HG03159 (cell line): ENCODE measurements at regions not wholly inside any gene's neighbourhood (a gene's known extent, or its start where the extent isn't known, plus 50 kb on each side); places are given as distances from the start of the nearest gene placed in this dataset.
"Not testable (repeated sequence)": the region's sequence is repeated elsewhere in the genome, so short reads cannot be mapped to it uniquely, and the experiment has no call there.

Experiments
- ATAC-seq: cut with Tn5 transposase; IDR thresholded peaks from one replicate; pipeline ENCODE4 v1.9.1; 2021; ENCODE audit warnings: mild to moderate bottlenecking, moderate library complexity; ENCODE audit not compliant: unreplicated experiment

DNA sequence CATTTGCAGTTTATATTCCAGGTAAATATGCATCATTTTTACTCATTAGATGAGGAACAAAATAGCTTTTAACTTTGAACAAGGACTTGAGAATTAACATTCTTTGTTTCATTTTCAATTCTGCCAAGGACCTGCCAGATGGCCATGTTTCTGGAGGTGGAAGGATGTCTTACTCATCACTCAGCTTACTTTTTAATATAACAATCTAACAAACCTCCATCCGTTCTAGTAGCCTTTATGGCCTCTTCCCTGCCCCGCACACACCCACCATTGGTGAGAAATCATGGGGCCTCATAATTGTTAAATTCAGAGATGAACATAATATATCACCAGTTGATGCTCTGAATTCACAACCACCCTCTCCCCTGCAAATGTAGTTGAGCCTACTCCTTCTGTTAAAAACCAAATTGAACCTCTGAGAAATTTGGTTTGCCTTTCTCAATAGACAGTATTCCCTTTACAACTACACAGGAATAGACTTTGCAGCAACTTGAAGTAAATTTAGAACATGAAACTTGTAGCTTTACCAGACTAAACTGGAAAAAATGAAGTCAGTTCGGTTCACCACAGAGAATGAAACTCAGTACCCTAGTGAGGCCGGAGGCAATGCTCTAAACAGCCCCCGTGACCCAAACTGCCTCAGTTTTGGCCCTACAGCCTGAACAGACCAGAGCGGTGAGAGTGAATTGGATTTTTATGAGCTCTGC is 50.1 kb upstream of the ACSL4 start:
- peak; percentile 74 for ATAC-seq

DNA sequence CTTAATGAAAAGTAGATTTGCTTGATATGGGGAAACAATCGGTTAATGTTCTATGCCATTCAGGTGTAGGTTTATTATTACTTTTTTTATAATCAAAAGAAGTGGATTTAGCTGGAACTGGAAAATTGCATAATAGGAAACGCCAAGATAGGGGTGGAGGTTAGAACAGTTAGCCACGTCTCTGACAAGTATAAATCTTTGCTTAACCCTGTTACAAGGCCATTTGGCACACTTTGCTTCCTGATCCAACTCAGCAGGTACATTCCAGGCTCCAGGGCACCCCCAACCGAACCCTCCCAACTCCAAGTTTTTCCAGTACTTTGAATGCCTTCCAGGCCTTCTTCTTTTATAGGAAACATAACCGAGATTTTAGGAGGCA is 50.6 kb upstream of the ACSL4 start:
- ATAC-seq = peak; percentile 8

DNA sequence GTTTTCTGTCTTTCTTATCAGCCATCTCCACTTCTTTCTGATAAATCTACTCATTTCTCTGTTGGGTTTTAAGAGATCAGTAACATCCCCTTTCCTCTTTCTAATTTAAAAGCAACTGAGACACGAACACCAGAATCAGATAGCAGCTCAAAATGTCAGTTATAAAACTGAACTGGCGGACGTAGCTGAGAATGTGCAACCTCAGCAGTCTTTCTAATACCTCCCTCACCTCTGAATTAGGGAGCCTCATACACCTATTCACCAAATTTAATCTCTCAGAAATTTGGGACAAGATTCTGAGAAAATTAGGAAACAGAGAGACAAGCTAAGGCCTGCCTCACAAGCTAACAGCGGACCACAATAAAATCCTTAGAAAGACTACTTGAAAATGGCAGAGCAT is 52.0 kb upstream of the ACSL4 start:
- no peak for ATAC-seq

DNA sequence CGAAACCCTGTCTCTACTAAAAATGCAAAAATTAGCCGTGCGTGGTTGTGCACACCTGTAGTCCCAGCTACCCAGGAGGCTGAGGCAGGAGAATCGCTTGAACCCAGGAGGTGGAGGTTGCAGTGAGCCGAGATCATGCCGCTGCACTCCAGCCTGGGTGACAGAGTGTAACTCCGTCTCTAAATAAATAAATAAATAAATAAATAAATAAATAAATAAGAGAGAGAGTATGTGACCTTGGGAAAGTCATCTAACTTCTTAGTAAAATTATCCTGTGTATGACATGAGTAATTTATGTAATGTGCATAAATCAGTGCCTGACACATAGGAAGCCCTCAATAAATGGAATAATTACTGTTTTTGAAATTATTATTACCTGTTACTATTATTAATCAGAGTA is 57.5 kb upstream of the ACSL4 start:
- not testable (repeated sequence) for ATAC-seq

DNA sequence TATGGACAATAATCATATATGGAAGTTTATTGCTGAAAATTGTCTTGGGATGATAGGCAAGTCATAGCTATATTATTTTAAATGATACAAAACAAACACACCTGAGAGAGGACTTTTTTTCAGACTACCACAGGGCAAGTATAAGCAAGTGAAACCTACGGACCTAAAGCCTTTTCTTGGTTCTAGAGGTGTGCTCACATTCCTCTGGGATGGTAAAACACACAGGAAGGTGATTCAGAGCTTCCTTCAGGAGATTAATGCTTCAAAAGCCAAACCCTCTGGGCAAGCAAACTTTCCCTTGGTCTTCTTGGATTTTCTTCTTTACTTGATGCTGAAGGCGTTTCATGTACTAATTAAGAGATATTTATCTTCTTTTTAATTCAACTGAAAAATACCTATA is 60.1 kb upstream of the ACSL4 start:
- no peak for ATAC-seq

DNA sequence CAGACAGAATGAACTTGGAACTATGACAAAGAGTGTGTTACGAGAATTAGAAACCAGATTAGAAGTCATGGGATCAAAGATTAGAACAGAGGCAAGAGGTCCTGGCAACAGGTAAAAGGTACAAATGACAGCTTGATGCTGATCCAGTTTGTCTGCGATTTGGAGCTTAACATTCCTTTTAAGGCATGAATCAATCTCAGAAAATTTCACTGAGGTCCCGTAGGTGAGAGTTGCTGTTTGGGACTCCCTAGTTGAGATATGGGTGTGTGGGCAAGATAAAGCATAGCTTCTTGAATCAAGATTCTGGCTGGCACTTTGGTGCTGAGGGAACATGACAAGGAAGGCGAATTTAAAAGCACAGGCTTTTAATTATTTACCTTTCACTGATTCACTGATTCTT is 62.6 kb upstream of the ACSL4 start:
- no peak for ATAC-seq

DNA sequence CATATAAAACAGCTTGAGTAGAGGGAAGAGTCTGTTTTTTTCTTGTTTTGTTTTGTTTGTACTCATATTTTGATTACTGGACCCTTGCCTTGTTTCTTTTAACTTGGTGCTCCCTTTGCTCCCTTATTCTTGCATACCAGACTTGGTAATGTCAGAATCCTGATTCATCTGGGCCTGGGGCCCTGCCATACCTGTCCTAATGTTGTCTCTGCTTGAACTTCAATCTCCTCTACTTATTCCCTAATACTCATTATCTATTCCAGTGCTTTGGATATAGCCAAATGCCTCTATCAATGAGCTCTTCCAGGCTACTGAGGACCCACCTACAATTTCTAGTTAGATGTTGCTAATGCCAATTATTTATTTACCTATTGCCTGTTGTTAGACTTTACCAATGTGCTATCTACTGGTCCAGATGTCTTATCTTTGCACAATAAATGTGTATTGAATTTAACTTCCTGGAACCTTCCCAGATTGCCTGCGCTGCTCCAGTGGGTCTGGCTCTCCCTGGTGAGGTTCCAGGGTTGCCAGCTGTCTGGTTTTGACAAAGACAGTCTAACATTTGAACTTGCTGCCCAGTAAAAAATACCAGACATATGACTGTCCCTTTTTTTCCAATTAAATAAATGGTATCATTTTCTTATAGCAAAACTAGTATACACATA is 64.4 kb upstream of the ACSL4 start:
- no peak for ATAC-seq

DNA sequence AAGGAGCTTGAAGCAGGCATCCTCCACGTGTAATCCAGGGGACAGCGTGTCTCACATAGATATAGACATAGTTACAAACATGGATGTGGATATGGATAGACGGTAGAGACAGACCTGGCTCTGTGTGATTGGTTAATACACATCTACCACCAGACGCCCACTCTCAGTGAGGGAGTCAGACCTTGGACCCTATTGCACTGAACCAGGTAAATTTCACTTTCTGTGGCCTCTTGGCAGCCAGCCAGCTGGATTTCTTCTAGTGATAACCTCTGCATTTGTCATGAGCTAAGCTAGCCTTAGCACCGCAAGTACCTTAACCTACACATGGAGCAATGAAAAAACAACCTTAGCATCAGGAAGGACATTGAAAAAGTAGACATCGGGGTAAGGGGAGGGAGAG is 79.2 kb upstream of the ACSL4 start:
- ATAC-seq = no peak

DNA sequence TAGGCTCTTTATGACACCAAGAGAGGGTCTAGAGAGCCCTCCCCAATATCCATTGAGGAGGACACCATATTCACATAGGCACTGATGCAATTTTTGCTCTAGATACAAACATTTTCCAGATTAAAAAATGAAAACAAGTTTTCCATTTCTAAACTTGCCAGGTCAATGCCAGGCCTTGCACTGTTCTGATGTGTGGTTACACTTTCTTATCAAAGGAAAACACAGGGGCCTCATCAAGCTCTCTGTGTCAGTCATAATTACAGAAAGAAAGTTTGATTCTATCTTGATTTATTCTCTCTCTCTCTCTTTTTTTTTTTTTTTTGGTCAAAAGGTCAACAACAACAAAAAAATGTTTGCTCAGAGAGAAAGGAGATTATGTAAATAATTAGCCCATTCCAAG is 80.2 kb upstream of the ACSL4 start:
- no peak for ATAC-seq

DNA sequence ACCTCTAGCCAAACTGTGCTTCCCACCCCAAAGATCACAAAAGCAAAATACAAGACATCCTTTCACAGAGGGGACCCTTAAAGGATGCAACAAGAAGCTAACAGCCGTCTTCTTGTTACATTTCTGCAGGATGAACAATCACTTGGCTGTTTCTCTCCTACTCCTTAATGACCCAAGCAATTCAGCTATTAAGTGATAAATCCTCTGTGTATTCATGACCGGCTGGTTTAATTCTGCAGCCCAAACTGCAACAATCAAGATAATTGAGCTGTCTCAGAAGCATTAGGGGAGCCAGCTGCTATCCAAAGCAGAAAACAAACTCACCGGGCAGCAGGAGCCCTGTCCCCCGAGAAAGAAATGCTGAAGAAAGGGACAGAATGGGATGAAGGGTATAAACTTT is 85.9 kb upstream of the ACSL4 start:
- ATAC-seq = no peak

DNA sequence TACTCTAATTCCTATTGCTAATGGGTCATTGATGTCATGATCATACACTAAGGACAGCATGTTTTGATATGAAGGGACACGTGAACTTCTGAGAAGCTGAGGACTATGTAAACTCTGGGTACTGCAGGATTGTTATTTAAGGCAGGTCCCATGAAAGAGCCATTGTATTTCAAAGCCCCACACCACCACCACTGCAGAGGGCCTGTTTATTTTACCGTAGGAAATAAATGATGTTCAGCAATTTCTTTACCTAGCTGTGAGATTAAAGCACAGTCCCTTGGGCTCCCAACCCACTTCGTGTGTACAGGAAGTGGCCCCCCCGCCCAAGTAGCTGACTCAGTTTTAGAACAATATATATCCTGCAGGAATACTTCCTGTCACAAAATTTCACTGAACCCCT is 89.8 kb upstream of the ACSL4 start:
- ATAC-seq = no peak

DNA sequence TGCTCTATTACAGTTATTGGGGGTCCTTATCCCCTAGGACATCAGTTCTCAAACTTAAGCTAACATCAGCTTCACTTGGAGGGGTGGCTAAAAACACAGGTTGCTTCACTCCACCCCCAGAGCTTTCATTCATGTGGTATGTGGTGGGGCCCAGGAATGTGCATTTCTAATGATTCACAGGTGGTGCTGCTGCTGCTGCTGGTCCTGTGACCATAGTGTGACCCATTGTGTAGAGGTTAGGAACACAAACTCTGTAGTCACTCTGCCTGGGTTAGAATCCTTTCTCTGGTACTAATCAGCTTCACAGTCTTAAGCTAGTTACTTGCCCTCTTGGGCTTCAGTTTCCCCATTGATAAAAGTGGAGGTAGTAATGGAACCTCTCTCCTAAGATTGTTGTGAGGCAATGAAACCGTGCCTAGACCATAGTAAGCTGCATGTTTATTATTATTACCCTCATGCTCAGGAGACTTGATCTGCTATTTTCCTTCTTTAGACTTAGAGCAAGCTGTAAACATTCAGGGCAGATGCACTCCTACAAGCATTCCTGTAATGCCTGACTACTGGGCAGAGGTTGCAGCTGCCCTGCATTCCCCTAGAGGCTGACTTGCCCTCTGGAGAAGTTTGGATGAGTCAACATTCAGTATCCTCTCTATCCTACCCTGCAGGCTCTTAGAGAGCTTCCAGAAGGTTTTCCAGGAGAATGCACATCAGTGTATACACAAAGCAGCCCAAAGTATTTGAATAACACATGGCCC is 94.1 kb upstream of the ACSL4 start:
- ATAC-seq = no peak

DNA sequence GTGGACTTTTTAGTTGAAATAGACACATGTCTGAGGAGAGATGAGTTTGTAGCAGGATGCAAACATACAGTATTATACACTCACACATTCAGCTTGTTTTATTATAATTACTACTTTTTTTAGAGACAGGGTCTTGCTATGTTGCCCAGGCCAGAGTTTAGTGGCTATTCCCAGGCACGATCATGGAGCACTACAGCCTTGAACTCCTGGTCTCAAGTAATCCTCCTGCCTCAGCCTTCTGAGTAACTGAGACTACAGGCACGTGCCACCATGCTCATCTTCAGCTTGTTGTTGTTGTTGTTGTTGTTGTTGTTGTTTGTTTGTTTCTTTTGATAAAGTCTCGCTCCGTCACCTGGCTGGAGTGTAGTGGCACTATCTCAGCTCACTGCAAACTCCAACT is 94.7 kb upstream of the ACSL4 start:
- no peak for ATAC-seq

DNA sequence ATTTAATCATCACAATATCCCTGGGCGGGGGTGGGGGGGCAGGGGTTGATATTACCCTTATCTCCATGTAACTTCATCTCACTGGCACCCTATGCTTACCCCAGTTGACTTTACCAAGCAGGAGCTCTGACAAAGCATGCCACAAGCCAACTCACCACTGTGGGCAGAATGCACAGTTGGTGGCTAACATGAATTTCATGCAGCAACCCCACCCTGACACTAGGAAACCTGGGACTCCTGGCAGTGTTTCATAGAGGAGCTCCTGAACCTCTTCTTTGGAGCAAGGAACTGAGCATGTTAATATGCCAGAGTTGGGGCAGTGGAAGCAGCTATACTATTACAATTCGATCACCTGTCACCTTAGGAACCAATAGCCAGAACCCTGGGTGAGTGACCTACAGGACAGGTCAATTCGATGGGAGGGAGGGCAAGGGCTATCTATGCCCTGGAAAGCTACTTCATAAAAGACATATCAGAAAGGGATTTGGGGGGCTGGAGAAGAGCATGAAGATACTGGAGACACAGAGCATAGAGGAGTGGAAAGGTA is 97.2 kb upstream of the ACSL4 start:
- peak; percentile 28 for ATAC-seq

DNA sequence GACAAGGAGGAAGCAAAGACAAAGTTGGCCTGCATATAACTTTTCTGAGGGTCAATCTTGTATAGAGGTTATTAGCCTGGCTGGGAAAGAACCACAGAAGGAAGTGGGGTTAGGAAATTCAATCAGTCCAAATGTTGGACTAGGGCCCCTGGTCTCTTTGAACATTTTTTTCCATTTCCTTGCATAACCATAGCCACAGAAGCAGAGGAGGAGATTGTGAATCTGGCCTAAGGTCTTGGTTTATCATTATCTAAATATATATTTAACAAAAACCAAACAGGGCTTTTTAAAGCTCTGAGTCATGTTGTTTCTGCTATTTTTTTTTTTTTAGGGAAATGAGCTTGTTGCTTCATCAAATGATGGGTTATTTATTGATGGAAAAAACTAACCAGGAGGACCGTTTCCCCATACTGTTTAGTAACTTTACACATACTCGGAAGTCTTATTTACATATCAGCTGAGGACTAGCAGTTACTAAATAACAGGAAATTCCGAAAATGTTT is 97.7 kb upstream of the ACSL4 start:
- peak; percentile 78 for ATAC-seq

DNA sequence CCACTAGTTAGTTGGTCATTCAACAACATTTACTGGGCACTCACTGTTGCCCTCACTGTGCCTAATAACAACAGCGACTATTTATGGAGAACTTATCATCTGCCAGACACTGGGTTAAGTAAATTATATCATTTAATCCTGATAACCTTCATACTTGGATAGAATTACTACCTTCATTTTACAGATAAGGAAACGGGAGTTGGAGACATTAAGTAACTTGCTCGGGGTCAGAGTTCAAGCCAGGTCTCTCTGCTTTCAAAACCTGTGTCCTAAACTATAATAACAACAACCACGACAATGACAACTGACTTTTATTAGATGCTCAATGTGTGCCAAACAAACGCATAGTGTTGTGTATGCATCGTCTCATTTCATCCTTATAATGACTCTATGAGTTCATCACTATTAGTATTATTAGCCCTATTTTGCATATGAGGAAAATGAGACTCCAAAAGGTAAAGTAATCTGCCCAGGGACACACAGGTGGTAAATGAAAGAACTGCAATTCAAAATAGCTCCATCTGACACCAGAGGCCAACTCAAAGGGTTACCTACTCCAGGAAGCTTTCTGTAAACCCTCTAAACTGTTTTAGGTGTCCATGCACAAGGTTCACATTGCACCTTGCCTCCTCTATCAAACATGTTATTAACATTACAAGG is 98.4 kb upstream of the ACSL4 start:
- ATAC-seq = peak; percentile 45

DNA sequence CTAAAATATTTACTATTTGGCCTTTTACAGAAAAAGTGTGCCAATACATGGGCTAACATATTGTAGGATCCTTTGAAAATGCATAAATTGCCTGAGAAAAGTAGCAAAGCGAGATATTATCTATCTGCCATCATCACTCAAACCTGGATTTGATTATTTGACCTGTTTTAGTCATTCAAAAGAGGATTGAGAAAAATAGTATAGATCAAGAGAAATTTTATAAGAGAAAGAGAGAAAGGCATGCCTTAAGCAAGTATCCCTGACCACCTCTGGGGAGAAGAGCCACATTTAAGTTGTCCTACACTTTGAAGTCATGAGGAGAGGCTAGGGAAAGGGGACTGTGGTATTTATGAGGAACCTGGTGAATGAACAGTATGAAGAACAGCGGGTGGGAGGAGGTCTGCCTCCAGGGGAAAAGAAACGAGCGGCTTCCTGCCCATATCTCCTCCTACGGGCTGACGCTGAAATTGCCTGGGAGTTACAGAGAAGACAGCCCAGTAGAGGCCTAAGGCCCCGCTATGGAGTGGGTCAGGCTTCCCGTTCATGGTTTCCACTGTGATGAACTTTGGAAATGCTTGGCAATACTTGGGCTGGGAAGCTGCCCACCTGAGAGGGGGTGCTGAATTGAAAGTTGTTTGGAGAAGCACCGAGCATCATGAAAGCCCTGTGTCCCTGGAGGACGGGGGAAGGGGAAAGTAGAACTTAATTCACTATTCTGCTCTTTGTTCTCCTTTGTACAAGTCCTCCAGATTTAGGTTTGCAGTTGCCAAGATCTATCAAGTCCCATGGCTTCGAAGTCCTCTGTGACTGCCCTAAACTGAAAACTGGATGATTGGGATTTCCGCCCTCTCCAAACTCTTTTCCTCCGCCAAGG is 106.9 kb upstream of the ACSL4 start:
- no peak for ATAC-seq

DNA sequence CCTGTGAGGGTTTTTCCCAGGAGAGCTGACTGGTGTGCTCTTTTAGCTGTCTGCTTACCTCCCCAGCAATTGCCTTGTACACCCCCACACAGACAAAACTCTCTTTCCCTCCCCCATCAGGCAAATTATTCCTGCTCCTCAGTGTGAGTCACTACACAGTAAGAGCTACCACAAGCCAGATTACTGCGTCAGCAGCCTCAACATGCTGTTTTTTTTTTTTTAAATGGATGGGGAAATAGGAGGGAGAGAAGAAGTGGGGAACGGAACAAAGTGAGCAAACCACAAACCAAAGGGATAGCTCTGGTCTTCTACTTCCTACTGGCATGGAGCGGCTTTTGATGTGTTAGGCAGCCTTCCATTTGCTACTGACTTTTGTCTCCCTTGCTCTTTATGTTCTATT is 107.5 kb upstream of the ACSL4 start:
- ATAC-seq = no peak

DNA sequence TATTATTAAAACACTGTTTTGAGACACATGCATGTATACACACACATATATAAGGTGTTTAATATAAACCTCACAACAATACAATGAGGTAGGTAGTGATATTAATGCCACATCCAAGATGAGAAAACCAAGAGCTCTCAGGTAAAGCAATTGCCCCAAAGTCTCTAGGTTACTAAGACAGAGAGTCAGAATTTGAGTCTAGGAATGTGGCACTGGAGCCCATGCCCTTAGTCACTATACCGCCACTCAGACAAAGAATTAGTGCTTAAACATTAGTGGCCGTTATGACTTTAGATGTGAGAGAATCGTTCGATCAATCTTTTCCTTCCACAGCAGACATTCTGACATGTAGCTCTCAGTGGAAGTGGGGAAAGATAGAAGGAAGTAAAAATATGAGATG is 108.2 kb upstream of the ACSL4 start:
- no peak for ATAC-seq

DNA sequence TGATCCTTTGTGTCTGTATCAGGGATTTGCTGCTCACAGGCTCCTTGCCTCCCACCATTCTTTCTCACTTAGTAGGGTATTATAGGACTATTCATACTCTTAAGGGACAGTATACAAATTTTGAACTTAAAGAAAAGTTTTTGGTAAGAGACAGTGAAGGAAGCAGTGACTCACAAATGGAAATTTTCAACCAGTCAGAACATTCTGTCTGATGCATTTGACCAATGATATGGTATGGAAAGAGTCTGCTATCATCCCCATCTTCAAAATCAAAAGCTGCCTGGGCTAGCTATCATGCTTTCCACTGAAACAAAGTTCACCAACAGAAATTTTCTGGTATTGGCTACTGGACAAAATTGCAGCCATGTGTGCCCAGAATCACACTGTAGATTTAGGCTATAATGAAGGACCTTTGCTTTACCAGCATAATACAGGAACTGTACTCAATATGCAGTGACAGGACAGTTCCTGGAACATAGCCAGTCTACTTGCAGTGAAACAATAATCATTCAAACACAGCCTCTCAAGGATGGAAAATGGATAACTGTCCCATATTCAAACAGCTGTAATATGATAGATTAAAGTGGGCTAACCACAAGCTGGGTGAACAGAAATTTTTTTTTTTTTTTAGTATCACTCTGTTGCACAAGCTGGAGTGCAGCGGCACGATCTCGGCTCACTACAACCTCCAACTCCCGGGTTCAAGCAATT is 109.0 kb upstream of the ACSL4 start:
- ATAC-seq = no peak
